ENCODE measurements at regions not wholly inside any gene's neighbourhood (a gene's known extent, or its start where the extent isn't known, plus 50 kb on each side); places are given as distances from the start of the nearest gene placed in this dataset.

- Histone ChIP-seq H3K27ac (ENCODE audit: low read depth, low read length) (no peak overlapping the region), H3K79me2 (ENCODE audit: insufficient read depth, low read length) (no peaks in the 10 kb centered on the region), H3K36me3 (ENCODE audit: low read length) (no peaks in the 10 kb centered on the region), H3K4me3 (ENCODE audit: insufficient read depth, low read length, poor library complexity, severe bottlenecking) (no peak overlapping the region), H3K4me2 (ENCODE audit: low read depth, low read length, poor library complexity, severe bottlenecking) (no peak overlapping the region), H3F3A (ENCODE audit: insufficient read depth) (no peaks in the 10 kb centered on the region), H3K9me3 (ENCODE audit: insufficient read depth, low read length) (no peaks in the 10 kb centered on the region), H2AFZ (ENCODE audit: low read depth, low read length, severe bottlenecking) (no peak overlapping the region), H3K9ac (ENCODE audit: low read length) (no peak overlapping the region), H3K9me2 (replicated peaks; ENCODE audit: insufficient read depth, low read length) (no peaks in the 10 kb centered on the region), H4K20me1 (ENCODE audit: low read depth, low read length) (no peaks in the 10 kb centered on the region), H3K27me3 (ENCODE audit: low read length) (no peaks in the 10 kb centered on the region)
- no peak for TF ChIP-seq EZH2phosphoT487 (conservative IDR thresholded peaks at IDR 0.05; ENCODE audit: low read length)
- TF ChIP-seq CTCF (IDR thresholded peaks at IDR 0.05; ENCODE audit: insufficient read depth, low read length, poor library complexity, severe bottlenecking) = no peak
Measured at GRCh38 chr15:98363416-98363815, 284.9 kb upstream of the IGF1R start.

GRCh38 chr15:98363955-98364354 lies 284.4 kb upstream of the IGF1R start:
- H3K36me3 ChIP-seq (ENCODE audit: low read length) = no peaks in the 10 kb centered on the region
- H3K4me2 ChIP-seq (ENCODE audit: low read depth, low read length, poor library complexity, severe bottlenecking) = no peak overlapping the region
- H3K4me3 ChIP-seq (ENCODE audit: insufficient read depth, low read length, poor library complexity, severe bottlenecking) = no peak overlapping the region
- H3K9ac ChIP-seq (ENCODE audit: low read length) = no peak overlapping the region
- no peak overlapping the region for H3K27ac ChIP-seq (ENCODE audit: low read depth, low read length)
- no peak for TF ChIP-seq CTCF (IDR thresholded peaks at IDR 0.05; ENCODE audit: insufficient read depth, low read length, poor library complexity, severe bottlenecking)
- H2AFZ ChIP-seq (ENCODE audit: low read depth, low read length, severe bottlenecking) = no peak overlapping the region
- no peaks in the 10 kb centered on the region for H3K79me2 ChIP-seq (ENCODE audit: insufficient read depth, low read length)
- H3K27me3 ChIP-seq (ENCODE audit: low read length) = no peaks in the 10 kb centered on the region
- H3F3A ChIP-seq (ENCODE audit: insufficient read depth) = no peaks in the 10 kb centered on the region
- no peaks in the 10 kb centered on the region for H3K9me2 ChIP-seq (replicated peaks; ENCODE audit: insufficient read depth, low read length)
- no peaks in the 10 kb centered on the region for H3K9me3 ChIP-seq (ENCODE audit: insufficient read depth, low read length)
- no peaks in the 10 kb centered on the region for H4K20me1 ChIP-seq (ENCODE audit: low read depth, low read length)

GRCh38 chr15:98369081-98369716 lies 279.1 kb upstream of the IGF1R start:
- Histone ChIP-seq H3K4me3 (ENCODE audit: insufficient read depth, low read length, poor library complexity, severe bottlenecking) (no peak overlapping the region), H3K36me3 (ENCODE audit: low read length) (no peaks in the 10 kb centered on the region), H3K4me2 (ENCODE audit: low read depth, low read length, poor library complexity, severe bottlenecking) (no peak overlapping the region), H3K9me2 (replicated peaks; ENCODE audit: insufficient read depth, low read length) (no peaks in the 10 kb centered on the region), H3K27me3 (ENCODE audit: low read length) (no peaks in the 10 kb centered on the region), H3K9me3 (ENCODE audit: insufficient read depth, low read length) (no peaks in the 10 kb centered on the region), H3F3A (ENCODE audit: insufficient read depth) (no peaks in the 10 kb centered on the region), H2AFZ (ENCODE audit: low read depth, low read length, severe bottlenecking) (no peak overlapping the region), H3K79me2 (ENCODE audit: insufficient read depth, low read length) (no peaks in the 10 kb centered on the region), H3K27ac (ENCODE audit: low read depth, low read length) (no peak overlapping the region), H3K9ac (ENCODE audit: low read length) (no peak overlapping the region), H4K20me1 (ENCODE audit: low read depth, low read length) (no peaks in the 10 kb centered on the region)
- TF ChIP-seq CTCF (IDR thresholded peaks at IDR 0.05; ENCODE audit: insufficient read depth, low read length, poor library complexity, severe bottlenecking) (no peak), EZH2phosphoT487 (conservative IDR thresholded peaks at IDR 0.05; ENCODE audit: low read length) (no peak)
